T-helper 2 cell treated with Interferon-gamma antibody and Interleukin-4, amounts not matched to agents 100 ng/mL and 5 ng/mL, for 36 hours (primary cell): ENCODE measurements at regions not wholly inside any gene's neighbourhood (a gene's known extent, or its start where the extent isn't known, plus 50 kb on each side); places are given as distances from the start of the nearest gene placed in this dataset.

Experiments used
- intact Hi-C: fragments of 100-400 bp; cut with micrococcal nuclease; formaldehyde crosslinking; loops from one replicate; pipeline ENCODE4 v1.15.1; 2023

DNA sequence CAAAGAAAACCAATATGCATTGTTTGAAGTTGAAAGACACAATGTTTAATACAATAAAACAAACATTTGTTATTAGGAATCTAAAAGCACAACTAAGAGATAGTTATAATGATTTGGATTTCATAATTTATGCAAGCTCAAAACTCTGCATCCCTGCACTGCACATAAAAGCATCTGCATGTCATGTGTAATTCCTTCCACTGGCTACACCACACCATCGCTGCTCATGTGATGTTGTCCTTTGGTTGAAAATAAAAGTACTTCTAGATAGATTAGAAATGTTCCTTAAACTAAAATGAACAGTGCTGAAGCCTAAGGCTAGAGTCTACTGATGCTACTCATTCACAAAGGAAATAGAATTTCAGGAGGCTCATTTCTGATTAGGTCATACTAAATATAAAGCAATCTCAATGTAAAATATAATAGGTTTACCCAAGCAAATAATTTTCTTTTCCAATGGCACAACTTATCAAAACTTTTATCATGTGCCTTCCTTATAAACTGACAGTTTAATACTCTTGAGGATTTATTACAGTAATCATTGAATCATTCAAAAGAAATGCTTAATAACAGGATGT, 130.8 kb upstream of the DKK2 start:
- intact Hi-C loops, result no loop called here

GRCh38 chr4:107166181-107166580, 130.1 kb upstream of the DKK2 start:
- intact Hi-C loops, result no loop called here

GRCh38 chr4:107164962-107165475, 128.9 kb upstream of the DKK2 start:
- intact Hi-C loops, result no loop called here

GRCh38 chr4:107156443-107156842, 120.3 kb upstream of the DKK2 start:
- intact Hi-C loops, result no loop called here

- intact Hi-C loops, result no loop called here
These were observed 119.3 kb upstream of the DKK2 start for GRCh38 chr4:107155366-107155765.

DNA sequence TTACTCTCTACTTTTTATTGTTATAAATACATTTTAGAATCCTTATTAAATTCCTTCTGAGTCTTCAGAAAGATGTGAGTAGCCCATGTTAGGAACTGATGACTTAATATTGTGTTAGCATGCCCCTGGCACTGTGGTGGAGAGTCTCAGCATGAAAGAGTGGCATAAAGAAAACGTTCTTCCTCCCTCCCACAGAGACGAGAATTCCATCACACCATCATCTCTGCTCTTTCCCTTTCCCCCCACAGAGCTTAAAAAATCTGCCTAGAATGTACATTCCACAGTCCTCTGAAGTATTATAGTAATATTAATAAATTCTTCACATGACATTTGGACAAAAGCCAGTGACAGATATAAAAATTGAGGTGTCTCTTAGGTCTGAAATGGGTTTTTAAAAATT, 117.8 kb upstream of the DKK2 start:
- intact Hi-C loops, result no loop called here

- intact Hi-C loops, result no loop called here
These were observed 117.1 kb upstream of the DKK2 start for GRCh38 chr4:107153228-107153627.

DNA sequence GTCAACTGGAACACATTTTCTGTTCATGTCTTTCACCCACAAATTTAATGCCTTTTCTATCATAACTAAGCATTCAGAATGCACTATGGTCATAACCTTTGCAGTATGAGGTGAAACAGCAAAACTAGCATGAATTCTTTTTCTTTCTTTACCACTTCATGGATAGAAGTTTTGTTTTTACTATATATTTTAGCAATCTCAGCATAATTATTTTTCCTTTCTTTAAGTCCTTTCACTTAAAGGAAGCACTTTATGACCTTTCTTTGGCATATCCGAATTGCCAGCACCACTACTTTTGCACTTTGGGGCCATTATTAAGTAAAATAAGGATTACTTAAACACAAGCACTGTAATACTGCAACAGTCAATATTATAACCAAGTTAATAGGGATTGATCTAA, 115.1 kb upstream of the DKK2 start:
- intact Hi-C loops, result no loop called here

DNA sequence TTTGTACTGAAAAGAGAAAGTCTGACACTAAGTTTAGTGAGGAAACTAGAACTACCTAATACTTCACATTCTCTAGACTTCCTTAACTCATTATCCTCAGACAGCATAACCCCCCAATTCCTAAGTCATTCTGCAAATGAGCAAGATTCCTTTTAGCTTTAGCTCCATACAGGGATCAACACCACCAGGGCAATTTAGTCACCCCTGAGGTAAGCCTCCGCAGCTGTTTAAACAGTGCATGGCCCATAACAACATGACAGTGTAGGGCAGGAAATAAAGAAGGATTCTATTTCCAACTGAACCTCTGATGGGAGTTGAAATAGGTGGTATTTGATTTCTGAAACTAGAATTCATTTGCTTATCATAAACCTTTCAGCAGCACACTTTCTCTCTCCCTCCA, 112.8 kb upstream of the DKK2 start:
- intact Hi-C loops, result no loop called here

GRCh38 chr4:107147873-107148272, 111.8 kb upstream of the DKK2 start:
- intact Hi-C loops, result no loop called here

DNA sequence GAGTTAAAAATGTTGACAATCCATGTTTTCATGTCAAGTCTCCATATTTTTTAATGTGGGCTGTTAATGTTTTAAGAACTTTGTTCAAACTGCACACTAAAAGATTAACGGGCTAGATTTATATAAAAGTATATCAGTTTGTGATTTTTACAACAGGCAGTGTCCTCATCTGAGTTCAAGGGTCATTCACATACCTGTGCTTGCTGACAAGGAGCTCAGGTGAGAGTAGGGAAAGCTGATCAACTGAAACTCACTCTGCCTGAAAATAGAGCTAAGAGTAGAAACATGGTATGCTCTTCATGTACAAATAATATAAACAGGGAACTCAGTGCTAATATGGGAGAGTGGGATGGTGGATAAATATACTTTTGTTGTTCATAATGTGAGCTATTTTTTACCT, 102.3 kb upstream of the DKK2 start:
- intact Hi-C loops, result no loop called here

GRCh38 chr4:107133965-107134653, 98.0 kb upstream of the DKK2 start:
- intact Hi-C loops, result no loop called here

DNA sequence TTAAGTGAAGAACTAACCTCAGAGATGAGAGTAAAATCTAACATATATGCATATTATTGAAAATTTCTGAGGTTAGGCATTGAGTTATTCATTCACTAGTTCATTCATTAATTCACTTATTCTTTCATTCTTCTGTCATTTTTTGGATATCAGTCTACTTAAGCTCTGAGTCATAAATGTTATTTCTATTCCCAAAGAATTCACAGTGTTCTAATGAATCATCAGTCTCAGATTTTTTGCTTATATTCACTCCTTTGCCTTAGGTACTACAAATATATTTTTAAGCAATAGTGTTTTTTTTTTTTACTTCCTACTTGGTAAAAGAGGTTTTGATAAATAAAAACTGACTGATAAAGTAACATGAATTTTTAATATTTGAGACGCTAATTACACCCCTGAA, 95.2 kb upstream of the DKK2 start:
- intact Hi-C loops, result no loop called here

DNA sequence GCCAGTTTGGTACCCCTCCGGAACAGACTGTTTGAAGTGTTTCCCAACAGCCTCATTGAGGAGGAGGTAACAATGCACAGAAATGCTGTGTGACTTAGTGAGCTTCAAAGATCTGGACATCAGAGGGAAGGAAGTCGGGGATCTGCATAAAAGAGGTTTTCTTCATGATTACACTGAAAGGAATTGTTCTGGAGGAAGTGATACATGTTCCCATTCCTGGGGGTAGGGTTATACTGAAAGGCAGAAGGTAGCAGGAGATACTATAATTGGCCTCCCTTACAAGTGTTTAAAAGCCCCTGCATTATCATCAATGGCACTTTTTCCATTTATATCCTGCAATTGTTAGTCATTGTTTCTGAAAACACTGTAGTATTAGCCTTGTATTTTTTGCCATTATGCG, 94.0 kb upstream of the DKK2 start:
- intact Hi-C loops, result no loop called here

DNA sequence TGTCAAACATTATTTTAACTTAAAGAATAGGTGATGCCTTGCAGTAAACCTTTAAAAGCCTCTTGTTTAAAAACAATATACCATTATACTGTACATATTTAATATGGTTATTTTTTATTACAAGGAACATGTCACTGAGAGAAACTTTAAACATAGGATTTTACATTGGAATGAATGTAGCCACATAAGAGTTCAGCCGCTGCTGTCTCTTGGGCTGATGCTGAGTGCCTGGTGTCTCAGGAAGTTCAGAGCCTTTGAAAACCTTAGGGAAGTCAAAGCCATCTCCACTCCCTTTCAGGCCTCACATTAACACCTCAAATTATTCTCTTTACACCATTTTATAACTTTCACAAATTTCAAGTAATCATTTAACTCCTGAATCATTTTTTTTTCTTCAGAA, 93.5 kb upstream of the DKK2 start:
- intact Hi-C loops, result no loop called here

DNA sequence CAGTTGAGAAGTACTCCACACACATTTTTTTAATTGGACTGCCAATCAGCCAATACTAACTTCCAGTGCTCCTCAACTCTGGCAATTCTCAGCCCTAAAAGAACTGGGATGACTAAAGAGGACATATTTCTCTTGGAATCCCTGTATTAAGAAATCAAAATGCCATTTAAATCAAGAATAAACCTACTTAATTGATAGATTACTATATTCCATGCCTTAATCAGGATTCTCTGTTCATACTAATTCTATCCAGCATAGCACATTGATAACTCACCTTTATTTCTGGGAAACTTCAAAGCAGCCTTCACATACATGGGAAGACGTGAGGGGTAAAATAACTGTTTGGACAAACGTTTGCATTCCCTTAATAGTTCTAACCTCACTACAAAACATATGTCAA, 93.0 kb upstream of the DKK2 start:
- intact Hi-C loops, result no loop called here

GRCh38 chr4:107128116-107128515, 92.0 kb upstream of the DKK2 start:
- intact Hi-C loops, result no loop called here

DNA sequence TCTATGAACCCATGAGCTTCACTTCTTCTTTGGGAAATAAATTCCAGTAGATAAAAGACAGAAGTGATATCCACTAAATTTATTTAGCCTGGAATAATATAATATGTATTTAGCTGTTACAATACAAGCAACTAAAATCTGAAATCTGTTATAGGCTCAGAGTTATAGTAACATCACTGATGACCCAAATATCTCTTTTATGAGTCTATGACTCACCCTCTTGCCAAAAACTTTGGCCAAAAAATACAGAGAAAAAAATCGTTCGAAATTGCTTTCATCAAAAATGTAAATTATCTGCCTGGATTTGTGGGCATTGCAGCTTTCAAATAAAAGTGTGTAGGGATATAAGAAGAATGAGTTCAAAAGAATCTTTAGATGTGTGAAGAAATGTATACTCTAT, 89.4 kb upstream of the DKK2 start:
- intact Hi-C loops, result no loop called here

DNA sequence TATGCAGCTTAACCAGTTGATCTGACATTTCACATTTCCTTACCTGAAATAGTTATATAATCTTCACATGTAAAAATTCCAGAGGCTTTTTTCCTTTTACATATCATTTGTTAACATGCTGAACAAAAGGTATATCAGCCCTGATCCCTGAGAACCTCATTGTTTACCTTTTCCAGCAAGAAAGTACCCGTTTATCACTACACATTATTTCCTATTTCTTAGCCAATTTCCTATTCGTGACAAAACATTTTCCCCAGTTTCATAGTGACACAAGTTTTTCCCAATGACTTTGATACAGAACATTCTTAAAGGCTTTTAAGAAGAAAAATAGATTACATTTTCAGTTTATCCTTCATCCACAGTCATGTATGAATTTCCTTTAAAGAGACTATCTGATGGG, 86.6 kb upstream of the DKK2 start:
- intact Hi-C loops, result no loop called here

DNA sequence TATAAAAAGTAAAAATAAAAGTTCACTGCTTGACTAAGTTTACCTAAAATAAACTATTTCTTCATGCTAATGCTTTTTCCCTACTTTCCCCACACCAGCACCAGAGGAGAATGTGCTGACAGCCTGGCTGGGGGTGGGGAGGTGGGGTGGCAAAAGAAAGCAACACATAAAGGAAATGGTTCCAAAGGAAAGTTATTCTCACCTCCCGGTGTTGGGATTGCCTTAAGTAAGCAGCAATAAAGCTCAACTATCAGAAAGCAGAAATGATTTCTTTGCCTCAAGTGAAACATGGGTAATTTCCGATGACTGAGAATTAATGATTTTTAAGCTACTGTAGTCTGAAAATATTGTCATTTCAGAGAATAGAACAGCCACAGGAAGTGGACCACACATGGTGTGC, 84.5 kb upstream of the DKK2 start:
- intact Hi-C loops, result no loop called here

DNA sequence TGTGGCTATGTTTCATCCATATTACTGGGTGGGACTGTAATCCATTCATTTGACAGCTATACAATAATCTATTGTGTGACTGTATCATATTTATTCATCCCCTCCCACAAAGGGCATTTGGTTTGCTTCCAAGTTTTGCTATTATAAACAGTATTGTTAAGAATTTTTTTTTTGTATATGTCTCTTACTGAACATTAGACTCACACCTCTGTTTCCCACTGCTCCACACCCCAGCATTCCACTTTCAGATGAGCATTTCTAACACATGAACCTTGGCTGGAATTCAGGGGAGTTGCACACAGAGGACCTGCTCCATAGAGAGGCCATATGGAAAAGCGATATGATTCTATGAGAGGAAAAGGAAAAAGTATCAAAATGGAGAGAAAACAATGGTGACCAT, 81.6 kb upstream of the DKK2 start:
- intact Hi-C loops, result no loop called here

- intact Hi-C loops, result no loop called here
These were observed 79.2 kb upstream of the DKK2 start for GRCh38 chr4:107115185-107115847.

GRCh38 chr4:107114059-107114458, 77.9 kb upstream of the DKK2 start:
- intact Hi-C loops, result no loop called here
